22Rv1 (cell line): ENCODE measurements at regions not wholly inside any gene's neighbourhood (a gene's known extent, or its start where the extent isn't known, plus 50 kb on each side); places are given as distances from the start of the nearest gene placed in this dataset.

Experiments used
- H3K27ac ChIP-seq: fragments of 450-650 bp; 2 replicates; pipeline ENCODE4 v1.5.1; 2017
- ZFX ChIP-seq: fragments of 450-650 bp; IDR thresholded peaks from 2 replicates; pipeline ENCODE4 v1.6.1; 2017; ENCODE audit warnings: antibody characterized with exemption, borderline replicate concordance
- TF ChIP-seq, protein P1 (sequence below): fragments of 450-650 bp; IDR thresholded peaks from 2 replicates; pipeline ENCODE4 v1.5.1; 2017; ENCODE audit warnings: mild to moderate bottlenecking

DNA sequence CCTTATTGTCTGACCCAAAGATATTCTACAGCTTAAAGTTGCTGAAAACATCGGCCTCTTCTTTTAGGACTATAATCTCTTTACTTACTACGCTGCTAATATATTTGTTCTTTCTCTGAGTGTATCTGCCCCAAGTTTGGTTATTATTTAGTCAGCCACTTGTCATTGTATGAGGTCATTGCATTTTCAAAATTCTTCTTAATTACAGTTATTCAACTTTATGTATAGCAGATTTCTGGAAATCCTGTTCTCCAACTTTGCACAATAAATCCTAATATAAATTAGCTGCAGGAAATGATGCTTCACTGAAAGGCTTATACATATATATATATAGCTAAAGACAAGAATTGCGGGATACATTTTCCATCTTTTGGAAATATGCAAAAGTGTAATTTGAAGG is 88.5 kb upstream of the HIVEP1 start:
- TF ChIP-seq, protein P1, sequence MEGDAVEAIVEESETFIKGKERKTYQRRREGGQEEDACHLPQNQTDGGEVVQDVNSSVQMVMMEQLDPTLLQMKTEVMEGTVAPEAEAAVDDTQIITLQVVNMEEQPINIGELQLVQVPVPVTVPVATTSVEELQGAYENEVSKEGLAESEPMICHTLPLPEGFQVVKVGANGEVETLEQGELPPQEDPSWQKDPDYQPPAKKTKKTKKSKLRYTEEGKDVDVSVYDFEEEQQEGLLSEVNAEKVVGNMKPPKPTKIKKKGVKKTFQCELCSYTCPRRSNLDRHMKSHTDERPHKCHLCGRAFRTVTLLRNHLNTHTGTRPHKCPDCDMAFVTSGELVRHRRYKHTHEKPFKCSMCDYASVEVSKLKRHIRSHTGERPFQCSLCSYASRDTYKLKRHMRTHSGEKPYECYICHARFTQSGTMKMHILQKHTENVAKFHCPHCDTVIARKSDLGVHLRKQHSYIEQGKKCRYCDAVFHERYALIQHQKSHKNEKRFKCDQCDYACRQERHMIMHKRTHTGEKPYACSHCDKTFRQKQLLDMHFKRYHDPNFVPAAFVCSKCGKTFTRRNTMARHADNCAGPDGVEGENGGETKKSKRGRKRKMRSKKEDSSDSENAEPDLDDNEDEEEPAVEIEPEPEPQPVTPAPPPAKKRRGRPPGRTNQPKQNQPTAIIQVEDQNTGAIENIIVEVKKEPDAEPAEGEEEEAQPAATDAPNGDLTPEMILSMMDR: no peak
- no peak for TF ChIP-seq ZFX
- H3K27ac ChIP-seq: no peak overlapping the region

DNA sequence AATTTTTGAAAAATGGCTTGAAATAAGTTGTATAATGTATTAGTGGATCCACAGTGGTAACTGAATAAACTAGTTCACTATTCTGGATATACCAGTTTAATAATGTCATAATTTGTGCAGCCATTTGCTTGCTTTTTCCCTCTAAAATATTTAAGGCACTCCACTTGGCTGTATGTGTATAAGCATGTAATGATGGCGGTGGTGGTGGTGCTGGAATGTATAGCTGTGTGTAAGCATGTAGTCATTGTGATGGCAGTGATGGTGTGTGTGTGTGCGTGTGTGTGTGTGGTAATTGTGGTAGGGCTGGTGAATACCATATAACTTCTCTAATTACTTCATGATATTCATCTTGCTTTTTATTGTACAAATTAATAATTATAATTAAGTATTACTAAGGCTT is 89.2 kb upstream of the HIVEP1 start:
- TF ChIP-seq ZFX: no peak
- TF ChIP-seq, protein P1: no peak
- no peak overlapping the region for H3K27ac ChIP-seq

DNA sequence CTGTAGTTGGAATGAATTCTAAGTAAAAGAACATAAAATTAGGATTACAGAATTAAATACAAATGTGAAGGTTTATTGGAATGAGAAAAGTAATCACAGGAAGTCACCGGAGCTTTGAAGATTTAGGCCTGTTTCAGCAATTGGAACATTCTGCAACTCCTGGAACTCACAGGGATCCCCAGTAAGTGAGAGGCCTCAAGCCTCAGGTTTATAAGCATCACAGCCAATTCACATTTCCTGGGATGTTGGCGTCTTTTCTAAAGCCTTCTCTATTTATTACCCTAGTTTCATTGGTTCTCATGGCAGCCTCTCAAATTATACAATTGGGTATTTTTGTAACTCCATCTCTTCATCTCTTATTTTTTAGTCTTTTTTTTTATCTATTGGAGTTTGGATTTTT is 90.4 kb upstream of the HIVEP1 start:
- TF ChIP-seq, protein P1: no peak
- no peak for TF ChIP-seq ZFX
- no peak overlapping the region for H3K27ac ChIP-seq

DNA sequence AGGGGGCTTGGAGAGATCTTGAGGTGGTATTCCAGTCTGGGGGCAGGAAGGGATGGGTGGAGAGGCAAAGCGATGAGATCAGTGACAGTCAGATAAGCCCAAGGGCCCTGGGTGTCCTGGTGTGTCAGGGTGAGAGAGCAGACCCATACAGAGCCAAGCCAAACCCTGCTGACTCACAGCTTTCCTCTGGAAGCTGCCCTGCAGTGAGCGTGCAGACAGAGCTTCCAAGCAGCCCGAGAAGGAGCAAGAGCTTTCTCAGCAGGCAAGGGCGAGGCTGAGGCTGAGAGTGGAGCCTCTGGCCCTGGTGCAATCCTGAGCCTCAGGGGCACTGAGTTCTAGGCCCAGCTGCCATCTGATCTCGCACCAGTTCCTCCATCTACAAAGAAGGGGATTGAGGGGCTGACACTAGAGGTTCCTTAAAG is 91.1 kb upstream of the HIVEP1 start:
- TF ChIP-seq ZFX: no peak
- TF ChIP-seq, protein P1: no peak
- no peak overlapping the region for H3K27ac ChIP-seq

DNA sequence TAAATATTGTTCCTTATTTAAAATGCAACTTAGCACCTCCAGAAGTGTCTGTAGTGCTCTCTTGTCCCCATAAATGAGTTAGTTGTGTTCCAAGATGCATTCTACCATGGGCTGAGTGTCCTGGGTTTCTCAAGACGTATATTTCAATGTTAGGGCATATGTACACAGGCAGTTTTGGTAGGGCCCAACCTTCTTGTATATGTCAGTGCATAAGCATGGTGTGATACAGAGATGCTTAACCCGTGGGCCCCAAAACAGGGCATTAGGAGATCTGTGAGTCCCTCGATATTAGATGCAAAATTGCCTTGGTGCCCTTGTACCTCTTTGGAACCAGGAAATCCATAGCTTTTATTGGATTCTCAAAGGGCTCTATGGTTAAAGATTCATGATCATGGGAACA is 91.5 kb upstream of the HIVEP1 start:
- no peak overlapping the region for H3K27ac ChIP-seq
- TF ChIP-seq, protein P1: no peak
- TF ChIP-seq ZFX: no peak

DNA sequence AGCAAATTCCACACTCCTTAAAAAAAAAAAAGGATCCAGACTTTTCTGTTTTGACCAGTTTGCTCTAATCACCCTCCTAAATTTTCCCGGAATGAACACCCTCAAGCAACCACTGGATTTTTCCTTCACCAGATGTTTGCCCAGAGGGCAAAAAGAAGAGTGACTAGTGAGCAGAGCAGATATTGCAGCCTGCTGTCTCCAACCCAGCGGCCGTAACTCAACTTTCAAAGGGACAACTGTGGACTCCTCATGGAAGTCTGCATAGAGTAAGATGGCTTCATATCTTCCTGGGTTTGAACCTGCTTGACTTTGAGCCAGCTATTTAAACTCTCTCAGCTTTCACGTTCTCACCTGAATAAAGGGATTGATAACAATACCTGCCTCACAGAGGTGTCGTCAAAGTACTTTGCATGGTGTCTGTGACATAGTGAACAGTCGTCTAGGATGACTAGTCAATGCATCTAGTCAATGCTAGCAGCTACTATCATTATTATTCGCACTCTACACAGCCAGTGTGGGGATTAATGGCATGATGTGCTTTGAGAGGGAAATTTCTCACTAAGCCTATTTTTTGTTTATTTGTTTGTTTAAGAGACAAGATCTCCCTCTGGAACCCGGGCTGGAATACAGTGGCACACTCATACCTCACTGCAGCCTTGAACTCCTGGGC is 92.2 kb upstream of the HIVEP1 start:
- TF ChIP-seq ZFX: no peak
- TF ChIP-seq, protein P1: no peak
- no peak overlapping the region for H3K27ac ChIP-seq

DNA sequence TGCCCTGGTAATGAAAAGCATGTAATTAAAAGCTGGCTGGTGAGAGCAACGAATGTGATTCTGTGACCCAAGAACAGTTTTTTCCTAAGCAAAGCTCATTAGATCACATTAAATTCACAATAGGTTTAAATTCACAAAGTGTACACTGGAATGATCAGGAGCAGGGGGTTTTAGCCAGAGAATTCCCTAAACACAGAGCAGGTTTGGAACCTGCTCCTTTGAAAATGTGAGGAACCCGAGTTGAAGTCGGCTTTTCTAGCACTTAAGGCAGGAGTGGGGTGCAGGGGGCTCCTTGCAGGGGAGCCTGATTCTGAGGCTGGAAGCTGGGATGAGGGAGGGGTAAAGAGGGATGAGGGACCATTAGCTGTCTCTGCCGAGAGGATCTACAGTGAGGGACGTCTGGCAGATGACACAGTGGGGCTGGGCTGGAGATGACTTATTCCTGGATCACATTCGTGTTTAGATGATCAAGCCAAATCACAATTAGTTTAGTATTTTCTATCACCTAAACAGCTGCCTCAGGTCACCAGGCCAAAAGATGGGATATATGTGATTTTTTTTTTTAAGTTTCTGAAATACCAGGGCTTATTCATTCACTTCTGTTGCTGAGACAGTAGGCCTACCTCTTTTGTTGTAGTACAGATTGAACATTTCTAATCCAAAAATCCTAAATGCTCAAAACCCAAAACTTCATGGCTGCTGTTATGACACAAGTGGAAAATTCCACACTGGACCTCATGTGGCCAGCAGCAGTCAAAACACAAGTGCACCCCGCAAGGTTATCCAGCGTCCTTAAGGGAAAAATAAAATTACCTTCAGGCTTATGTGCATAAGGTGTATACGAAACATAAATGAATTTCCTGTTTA is 93.1 kb upstream of the HIVEP1 start:
- no peak overlapping the region for H3K27ac ChIP-seq
- no peak for TF ChIP-seq ZFX
- TF ChIP-seq, protein P1: no peak
